IMR-90 (cell line): ENCODE measurements at regions not wholly inside any gene's neighbourhood (a gene's known extent, or its start where the extent isn't known, plus 50 kb on each side); places are given as distances from the start of the nearest gene placed in this dataset.

Experiments
- BHLHE40 ChIP-seq: fragments of 150-350 bp; IDR thresholded peaks from 2 replicates; pipeline ENCODE4 v1.6.1; 2016; ENCODE audit warnings: mild to moderate bottlenecking, low read depth, low read length
- CEBPB ChIP-seq: IDR thresholded peaks from 2 replicates; pipeline ENCODE4 v1.6.1; 2012; ENCODE audit warnings: low read depth, low read length, improper control_type of control experiment
- CHD1 ChIP-seq: IDR thresholded peaks from 2 replicates; pipeline ENCODE4 v1.6.1; 2012; ENCODE audit warnings: low read depth, low read length, improper control_type of control experiment
- CTCF ChIP-seq: conservative IDR thresholded peaks from 2 replicates; pipeline ENCODE4 v1.5.1; 2012; ENCODE audit warnings: mild to moderate bottlenecking, low read depth, low read length, improper control_type of control experiment
- FOS ChIP-seq: fragments of 150-350 bp; IDR thresholded peaks from 2 replicates; pipeline ENCODE4 v1.6.1; 2016; ENCODE audit warnings: low read depth, low read length
- MAFK ChIP-seq: IDR thresholded peaks from 2 replicates; pipeline ENCODE4 v1.6.1; 2012; ENCODE audit warnings: low read depth, low read length, improper control_type of control experiment
- MAZ ChIP-seq: IDR thresholded peaks from 2 replicates; pipeline ENCODE4 v1.6.1; 2012; ENCODE audit warnings: low read depth, mild to moderate bottlenecking, low read length, improper control_type of control experiment, moderate library complexity, borderline replicate concordance
- MXI1 ChIP-seq: IDR thresholded peaks from 2 replicates; pipeline ENCODE4 v1.6.1; 2012; ENCODE audit warnings: low read depth, mild to moderate bottlenecking, low read length, moderate library complexity, borderline replicate concordance
- POLR2A ChIP-seq: IDR thresholded peaks from 2 replicates; pipeline ENCODE4 v1.6.1; 2012; ENCODE audit warnings: mild to moderate bottlenecking, low read depth, low read length
- RAD21 ChIP-seq: IDR thresholded peaks from 2 replicates; pipeline ENCODE4 v1.6.1; 2012; ENCODE audit warnings: low read length, improper control_type of control experiment
- RCOR1 ChIP-seq: IDR thresholded peaks from 2 replicates; pipeline ENCODE4 v1.6.1; 2012; ENCODE audit warnings: mild to moderate bottlenecking, low read length, improper control_type of control experiment; ENCODE audit not compliant: insufficient replicate concordance
- RFX5 ChIP-seq: IDR thresholded peaks from 2 replicates; pipeline ENCODE4 v1.8.0; 2012; ENCODE audit warnings: low read depth, mild to moderate bottlenecking, low read length, moderate library complexity
- SMC3 ChIP-seq: fragments of 150-350 bp; IDR thresholded peaks from 2 replicates; pipeline ENCODE4 v1.6.1; 2016; ENCODE audit warnings: low read depth, mild to moderate bottlenecking, antibody characterized with exemption, low read length, moderate library complexity
- TF ChIP-seq, protein P1 (sequence below): fragments of 150-350 bp; IDR thresholded peaks from 2 replicates; pipeline ENCODE4 v1.6.1; 2017; ENCODE audit warnings: mild to moderate bottlenecking, antibody characterized with exemption, low read length, low read depth

DNA sequence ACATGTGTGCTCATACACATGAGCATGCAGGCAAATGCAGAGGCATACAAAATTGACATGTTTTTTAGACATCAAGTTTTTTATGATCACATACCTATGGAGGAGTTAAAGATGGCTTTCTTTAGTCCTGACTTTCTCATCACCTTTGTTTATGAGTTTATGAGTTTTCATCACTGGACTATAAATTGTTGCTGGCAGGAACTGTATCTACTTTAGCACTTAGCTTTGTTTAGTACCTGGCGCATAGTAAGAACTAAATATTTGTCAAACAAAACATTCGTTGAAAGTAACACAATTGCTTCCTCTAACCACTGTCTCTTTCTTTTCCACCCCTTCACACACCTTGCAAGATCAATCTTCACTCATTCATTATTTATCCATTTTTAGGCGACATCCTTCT, 182.6 kb downstream of the SUCNR1 start:
- no peak for TF ChIP-seq CTCF
- no peak for TF ChIP-seq CHD1
- TF ChIP-seq CEBPB = no peak
- no peak for TF ChIP-seq MXI1
- TF ChIP-seq MAFK = no peak
- no peak for TF ChIP-seq SMC3
- no peak for TF ChIP-seq FOS
- TF ChIP-seq RAD21 = no peak
- no peak for TF ChIP-seq POLR2A
- TF ChIP-seq, protein P1, sequence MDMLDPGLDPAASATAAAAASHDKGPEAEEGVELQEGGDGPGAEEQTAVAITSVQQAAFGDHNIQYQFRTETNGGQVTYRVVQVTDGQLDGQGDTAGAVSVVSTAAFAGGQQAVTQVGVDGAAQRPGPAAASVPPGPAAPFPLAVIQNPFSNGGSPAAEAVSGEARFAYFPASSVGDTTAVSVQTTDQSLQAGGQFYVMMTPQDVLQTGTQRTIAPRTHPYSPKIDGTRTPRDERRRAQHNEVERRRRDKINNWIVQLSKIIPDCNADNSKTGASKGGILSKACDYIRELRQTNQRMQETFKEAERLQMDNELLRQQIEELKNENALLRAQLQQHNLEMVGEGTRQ = no peak
- TF ChIP-seq MAZ = no peak
- TF ChIP-seq RCOR1 = no peak
- TF ChIP-seq BHLHE40 = no peak
- no peak for TF ChIP-seq RFX5
